Right lobe of liver (tissue), 6 donors: ENCODE measurements at regions not wholly inside any gene's neighbourhood (a gene's known extent, or its start where the extent isn't known, plus 50 kb on each side); places are given as distances from the start of the nearest gene placed in this dataset.
A peak's percentile ranks its signal among the peaks of the same experiment; 100 is the strongest.

Experiments
- ATAC-seq, 4 donors: fragments of 200-7000 bp; cut with Tn5 transposase; one replicate each; pipeline ENCODE4 v1.9.1; 2020; ENCODE audit warnings: mild to moderate bottlenecking in 4 of 4, moderate library complexity in 4 of 4
- DNase-seq, 3 donors: peaks; one replicate each; pipeline ENCODE4 v3.0.0-alpha.2; 2020
- H3K27ac ChIP-seq, 3 donors: fragments of 200-600 bp; one replicate each; pipeline ENCODE4 v1.8.0; 2022
- H3K27me3 ChIP-seq, 2 donors: fragments of 200-600 bp; one replicate each; pipeline ENCODE4 v1.8.0; 2022
- H3K36me3 ChIP-seq, 4 donors: fragments of 200-600 bp; sonication (generic) in 1 of 4; one replicate each; pipeline versions ENCODE4 v1.5.1 to v1.8.0; 2017 to 2022; ENCODE audit warnings: control low read depth in 1 of 4
- H3K4me1 ChIP-seq, 4 donors: fragments of 200-600 bp; sonication (generic) in 1 of 4; one replicate each; pipeline versions ENCODE4 v1.5.1 to v1.8.0; 2017 to 2022; ENCODE audit warnings: control low read depth in 1 of 4
- H3K4me3 ChIP-seq, 3 donors: fragments of 200-600 bp; one replicate each; pipeline ENCODE4 v1.8.0; 2022
- H3K9me3 ChIP-seq, 4 donors: fragments of 200-600 bp; sonication (generic) in 1 of 4; one replicate each; pipeline versions ENCODE4 v1.5.1 to v1.8.0; 2017 to 2022; ENCODE audit warnings: control low read depth in 1 of 4
- POLR2A ChIP-seq: fragments of 450-650 bp; IDR thresholded peaks from one replicate; pipeline ENCODE4 v1.6.1; 2017; ENCODE audit warnings: antibody characterized with exemption, mild to moderate bottlenecking
- WGBS: methylation state at CpG from one replicate; pipeline ENCODE4 v1.1.6; 2018; ENCODE audit warnings: low coverage, low lambda C conversion rate; ENCODE audit not compliant: insufficient coverage; ENCODE audit errors: missing lambda C conversion rate; 5-methylcytosine and 5-hydroxymethylcytosine counted together
- intact Hi-C, 2 donors: fragments of 100-400 bp; cut with DNase I; formaldehyde crosslinking; loops; one replicate each; pipeline versions ENCODE4 v1.11.2 to v1.14.1; 2022
- TF ChIP-seq, protein P1 (sequence below), 4 donors: fragments of 200-600 bp in 3 of 4; fragments of 450-650 bp in 1 of 4; IDR thresholded peaks; one replicate each; pipeline versions ENCODE4 v1.5.1 to v1.8.0; 2016 to 2022; ENCODE audit warnings: antibody characterized with exemption in 4 of 4, mild to moderate bottlenecking in 2 of 4
- donor health status: DM: no; HTN: yes; CAD: no.
- donor health status: DM: no; HTN: no; CAD: no.
- donor health status: DM: no; HTN: no; CAD: no.
- donor health status: DM: no; HTN: yes; CAD: no.
- donor health status: DM: no; HTN: yes; CAD: no.

DNA sequence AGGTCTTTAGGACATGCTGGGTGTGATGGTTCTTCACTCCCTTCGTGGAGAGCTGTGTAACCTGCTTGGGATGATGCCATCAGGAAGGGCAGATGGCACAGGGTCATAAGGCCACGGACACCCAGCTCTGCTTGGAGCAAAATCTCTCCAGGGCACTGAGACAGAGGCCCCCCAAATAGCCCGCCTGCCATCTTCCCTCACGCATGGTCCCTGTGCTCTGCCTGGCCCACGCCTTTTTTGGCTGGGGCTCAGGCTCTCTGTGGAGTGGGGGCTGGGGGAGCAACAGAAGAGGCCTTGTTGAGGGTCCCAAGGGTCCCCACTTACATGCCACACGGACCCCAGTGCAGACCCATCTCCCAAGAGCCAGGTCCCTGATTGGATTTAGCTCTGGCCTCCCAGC lies 93.3 kb upstream of the RET start:
- Histone ChIP-seq H3K4me1 (no peaks in the 10 kb centered on the region), H3K27me3 (no peaks in the 10 kb centered on the region), H3K27ac (no peak overlapping the region), H3K4me3 (no peak overlapping the region), H3K9me3 (no peaks in the 10 kb centered on the region), H3K36me3 (no peaks in the 10 kb centered on the region)
- DNase-seq (no peak), ATAC-seq (no peak)
- no peak for TF ChIP-seq POLR2A
- TF ChIP-seq, protein P1, sequence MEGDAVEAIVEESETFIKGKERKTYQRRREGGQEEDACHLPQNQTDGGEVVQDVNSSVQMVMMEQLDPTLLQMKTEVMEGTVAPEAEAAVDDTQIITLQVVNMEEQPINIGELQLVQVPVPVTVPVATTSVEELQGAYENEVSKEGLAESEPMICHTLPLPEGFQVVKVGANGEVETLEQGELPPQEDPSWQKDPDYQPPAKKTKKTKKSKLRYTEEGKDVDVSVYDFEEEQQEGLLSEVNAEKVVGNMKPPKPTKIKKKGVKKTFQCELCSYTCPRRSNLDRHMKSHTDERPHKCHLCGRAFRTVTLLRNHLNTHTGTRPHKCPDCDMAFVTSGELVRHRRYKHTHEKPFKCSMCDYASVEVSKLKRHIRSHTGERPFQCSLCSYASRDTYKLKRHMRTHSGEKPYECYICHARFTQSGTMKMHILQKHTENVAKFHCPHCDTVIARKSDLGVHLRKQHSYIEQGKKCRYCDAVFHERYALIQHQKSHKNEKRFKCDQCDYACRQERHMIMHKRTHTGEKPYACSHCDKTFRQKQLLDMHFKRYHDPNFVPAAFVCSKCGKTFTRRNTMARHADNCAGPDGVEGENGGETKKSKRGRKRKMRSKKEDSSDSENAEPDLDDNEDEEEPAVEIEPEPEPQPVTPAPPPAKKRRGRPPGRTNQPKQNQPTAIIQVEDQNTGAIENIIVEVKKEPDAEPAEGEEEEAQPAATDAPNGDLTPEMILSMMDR (IDR thresholded peaks at IDR 0.05) = no peak
- WGBS = no CpG with 5 or more reads among the region's 6 CpGs
- intact Hi-C loops = no loop called here

GRCh38 chr10:42984035-42984610 lies 92.7 kb upstream of the RET start:
- DNase-seq (no peak), ATAC-seq (no peak)
- no peaks in the 10 kb centered on the region for H3K4me1 ChIP-seq
- WGBS = 53% methylated on average over 6 of the region's 8 CpGs
- intact Hi-C loops = no loop called here
- H3K9me3 ChIP-seq = no peaks in the 10 kb centered on the region
- H3K27ac ChIP-seq = no peak overlapping the region
- no peaks in the 10 kb centered on the region for H3K27me3 ChIP-seq
- no peaks in the 10 kb centered on the region for H3K36me3 ChIP-seq
- TF ChIP-seq POLR2A = no peak
- TF ChIP-seq, protein P1 (IDR thresholded peaks at IDR 0.05) = no peak
- no peak overlapping the region for H3K4me3 ChIP-seq

- no peaks in the 10 kb centered on the region for H3K36me3 ChIP-seq
- H3K27ac ChIP-seq = no peak overlapping the region
- 100% methylated on average over 1 of the region's 13 CpGs for WGBS
- no peaks in the 10 kb centered on the region for H3K27me3 ChIP-seq
- intact Hi-C loops = no loop called here
- DNase-seq (peak in 1 of 3 donors; percentile 44), ATAC-seq (no peak)
- H3K4me3 ChIP-seq = no peak overlapping the region
- no peaks in the 10 kb centered on the region for H3K9me3 ChIP-seq
- TF ChIP-seq, protein P1 (IDR thresholded peaks at IDR 0.05) = no peak
- no peak for TF ChIP-seq POLR2A
- H3K4me1 ChIP-seq = no peaks in the 10 kb centered on the region
Measured at GRCh38 chr10:42984761-42985325, 92.0 kb upstream of the RET start.

DNA sequence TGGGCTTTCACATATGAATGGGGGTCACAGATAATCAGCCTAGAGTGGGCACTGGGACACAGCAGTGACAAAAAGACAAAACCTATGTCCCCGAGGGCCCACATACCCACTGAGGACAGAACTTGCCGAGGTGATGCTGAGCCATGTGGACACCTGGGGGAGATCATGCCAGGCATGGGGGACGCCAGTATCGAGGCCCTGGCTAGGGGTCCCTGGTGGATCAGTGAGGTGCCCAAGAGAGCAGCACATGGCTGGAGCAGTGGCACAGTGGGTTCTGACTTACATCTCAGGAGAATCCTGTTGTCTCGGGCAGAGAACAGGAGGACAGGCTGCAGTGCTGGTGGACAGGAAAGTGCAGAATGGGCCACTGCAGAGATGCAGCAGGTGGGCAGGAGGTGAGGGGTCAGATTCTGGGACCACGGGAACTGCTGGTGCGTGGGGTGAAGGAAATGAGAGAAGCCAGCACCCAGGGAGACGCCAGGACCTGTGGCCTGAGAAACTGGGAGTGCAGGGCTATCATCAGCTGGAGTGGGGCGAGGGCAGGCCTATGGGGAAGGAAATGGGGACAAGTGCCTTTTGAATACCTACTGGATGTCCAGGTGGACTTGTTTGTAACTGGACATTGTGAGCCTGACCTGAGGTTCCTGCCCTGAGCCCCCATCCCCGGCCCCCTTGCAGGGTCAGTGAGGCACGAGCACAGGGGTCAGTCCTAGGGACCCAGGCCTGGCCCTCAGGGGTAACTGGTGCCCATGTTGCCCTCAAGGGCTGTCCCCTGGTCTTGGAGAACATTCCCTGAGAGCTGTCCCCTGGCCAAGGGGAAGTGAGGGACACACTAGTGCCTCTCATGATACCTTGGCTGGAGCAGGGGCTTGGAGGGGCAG lies 91.2 kb upstream of the RET start:
- 65% methylated on average over 2 of the region's 11 CpGs for WGBS
- DNase-seq (no peak), ATAC-seq (no peak)
- TF ChIP-seq POLR2A = no peak
- TF ChIP-seq, protein P1 (IDR thresholded peaks at IDR 0.05) = no peak
- Histone ChIP-seq H3K27me3 (no peaks in the 10 kb centered on the region), H3K27ac (no peak overlapping the region), H3K9me3 (no peaks in the 10 kb centered on the region), H3K4me1 (no peaks in the 10 kb centered on the region), H3K4me3 (no peak overlapping the region), H3K36me3 (no peaks in the 10 kb centered on the region)
- intact Hi-C loops = no loop called here
